GM19397 (cell line): ENCODE measurements at regions not wholly inside any gene's neighbourhood (a gene's known extent, or its start where the extent isn't known, plus 50 kb on each side); places are given as distances from the start of the nearest gene placed in this dataset.

ENCODE experiments used
- ATAC-seq: cut with Tn5 transposase; IDR thresholded peaks from one replicate; pipeline ENCODE4 v1.9.1; 2021; ENCODE audit warnings: mild to moderate bottlenecking, moderate library complexity; ENCODE audit not compliant: unreplicated experiment

GRCh38 chr6:105991561-105992314, 94.4 kb upstream of the PRDM1 start:
- peak; percentile 32 for ATAC-seq

- no peak for ATAC-seq
Observed at GRCh38 chr6:105990151-105990550, 96.0 kb upstream of the PRDM1 start.

GRCh38 chr6:105988812-105989577, 97.1 kb upstream of the PRDM1 start:
- no peak for ATAC-seq

GRCh38 chr6:105988321-105988720, 97.8 kb upstream of the PRDM1 start:
- ATAC-seq: no peak

GRCh38 chr6:105987516-105987915, 98.6 kb upstream of the PRDM1 start:
- no peak for ATAC-seq

GRCh38 chr6:105986998-105987397, 99.1 kb upstream of the PRDM1 start:
- no peak for ATAC-seq

- ATAC-seq: no peak
Observed at GRCh38 chr6:105985816-105986632, 100.1 kb upstream of the PRDM1 start.

GRCh38 chr6:105985098-105985815, 100.9 kb upstream of the PRDM1 start:
- no peak for ATAC-seq

- no peak for ATAC-seq
Observed at GRCh38 chr6:105983763-105984162, 102.4 kb upstream of the PRDM1 start.

GRCh38 chr6:105982761-105983540, 103.2 kb upstream of the PRDM1 start:
- no peak for ATAC-seq

- ATAC-seq: no peak
Observed at GRCh38 chr6:105981888-105982358, 104.2 kb upstream of the PRDM1 start.

GRCh38 chr6:105981002-105981887, 104.9 kb upstream of the PRDM1 start:
- ATAC-seq: no peak

- no peak for ATAC-seq
Observed at GRCh38 chr6:105978974-105979373, 107.2 kb upstream of the PRDM1 start.

- ATAC-seq: no peak
Observed at GRCh38 chr6:105977934-105978504, 108.1 kb upstream of the PRDM1 start.

GRCh38 chr6:105974986-105975385, 111.2 kb upstream of the PRDM1 start:
- no peak for ATAC-seq

- ATAC-seq: no peak
Observed at GRCh38 chr6:105972440-105972839, 113.7 kb upstream of the PRDM1 start.

GRCh38 chr6:105968603-105969333, 117.4 kb upstream of the PRDM1 start:
- ATAC-seq: no peak
